ENCODE measurements at regions not wholly inside any gene's neighbourhood (a gene's known extent, or its start where the extent isn't known, plus 50 kb on each side); places are given as distances from the start of the nearest gene placed in this dataset.
"Not testable (repeated sequence)": the region's sequence is repeated elsewhere in the genome, so short reads cannot be mapped to it uniquely, and the experiment has no call there.

DNA sequence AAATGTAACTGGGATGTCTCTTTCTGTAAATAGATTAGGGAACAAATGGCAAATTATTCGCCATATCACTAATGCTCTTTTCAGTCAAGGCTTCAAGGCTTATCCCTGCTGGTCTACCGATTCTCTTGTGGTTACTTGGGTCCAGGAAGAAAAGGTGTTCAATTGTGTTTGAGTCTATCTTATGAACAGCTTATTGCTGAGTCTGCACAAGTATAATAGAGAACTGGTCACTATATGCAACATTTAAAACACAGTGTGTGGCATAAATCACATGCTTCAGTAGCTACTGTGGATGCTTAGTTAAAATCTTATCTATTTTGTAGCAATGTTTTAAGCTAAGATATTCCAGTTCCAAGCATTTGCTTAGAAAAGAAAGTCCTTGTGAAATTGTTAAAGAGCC, 274.2 kb upstream of the FAM174A start:
- DNase-seq, result no peak
- ATAC-seq, result no peak
- intact Hi-C loops (cut with micrococcal nuclease), result no loop called here

DNA sequence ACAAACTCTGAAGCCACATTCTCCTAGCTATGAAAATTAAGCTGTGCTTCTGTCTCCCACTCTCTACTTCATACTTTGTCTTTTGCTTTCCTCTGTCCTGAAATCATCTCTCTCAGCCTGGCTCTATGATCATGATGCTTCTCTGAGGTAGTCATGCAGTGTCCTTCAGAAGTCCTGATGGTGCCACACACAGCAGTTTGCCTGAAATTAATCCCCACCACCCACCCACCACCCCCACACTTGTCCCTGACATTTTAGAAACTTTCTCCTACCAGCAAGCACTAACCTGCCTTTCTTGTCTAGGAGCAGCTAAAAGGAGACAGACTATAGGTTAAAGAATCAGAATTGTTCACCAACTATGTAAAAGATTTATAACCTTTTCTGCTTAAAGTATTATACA, 282.2 kb upstream of the FAM174A start:
- intact Hi-C loops (cut with micrococcal nuclease), result no loop called here
- no peak for ATAC-seq

DNA sequence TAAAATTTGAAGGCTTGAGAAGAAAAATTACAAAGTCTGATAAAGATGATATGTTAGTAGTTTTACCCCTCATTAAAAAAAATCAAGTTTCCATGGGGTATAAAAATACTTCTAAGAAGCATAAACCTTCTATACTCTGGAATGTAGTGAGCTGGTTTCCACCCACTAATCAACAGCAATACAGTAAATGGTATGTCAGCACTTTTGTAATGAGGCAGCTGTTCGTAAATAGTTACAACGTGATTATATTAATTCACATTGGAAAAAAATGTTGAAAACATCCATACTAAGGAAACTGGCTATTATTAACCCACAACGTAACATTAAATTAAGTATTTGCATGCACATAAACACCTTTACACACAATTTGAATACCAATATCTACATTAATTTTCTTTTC, 283.1 kb upstream of the FAM174A start:
- DNase-seq, result no peak
- intact Hi-C loops (cut with micrococcal nuclease), result no loop called here
- no peak for ATAC-seq

More for the DNA sequence above, 282.2 kb upstream of the FAM174A start:
- DNase-seq, result no peak

DNA sequence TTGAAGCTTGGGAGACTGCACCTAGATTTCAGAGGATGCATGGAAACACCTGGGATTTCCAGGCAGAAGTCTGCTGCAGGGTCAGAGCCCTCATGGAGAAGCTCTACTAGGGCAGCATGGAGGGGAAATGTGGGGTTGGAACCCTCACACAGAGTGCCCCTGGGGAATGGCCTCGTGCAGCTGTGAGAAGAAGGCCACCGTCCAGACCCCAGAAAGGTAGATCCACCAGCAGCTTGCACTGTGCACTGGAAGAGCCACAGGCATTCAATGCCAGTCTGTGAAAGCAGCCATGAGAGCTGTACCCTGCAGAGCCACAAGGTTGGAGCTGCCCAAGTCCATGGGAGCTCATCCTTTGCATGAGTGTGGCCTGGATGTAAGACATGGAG, 285.3 kb upstream of the FAM174A start:
- ATAC-seq (no peak), DNase-seq (no peak)
- intact Hi-C loops (cut with micrococcal nuclease), result no loop called here

DNA sequence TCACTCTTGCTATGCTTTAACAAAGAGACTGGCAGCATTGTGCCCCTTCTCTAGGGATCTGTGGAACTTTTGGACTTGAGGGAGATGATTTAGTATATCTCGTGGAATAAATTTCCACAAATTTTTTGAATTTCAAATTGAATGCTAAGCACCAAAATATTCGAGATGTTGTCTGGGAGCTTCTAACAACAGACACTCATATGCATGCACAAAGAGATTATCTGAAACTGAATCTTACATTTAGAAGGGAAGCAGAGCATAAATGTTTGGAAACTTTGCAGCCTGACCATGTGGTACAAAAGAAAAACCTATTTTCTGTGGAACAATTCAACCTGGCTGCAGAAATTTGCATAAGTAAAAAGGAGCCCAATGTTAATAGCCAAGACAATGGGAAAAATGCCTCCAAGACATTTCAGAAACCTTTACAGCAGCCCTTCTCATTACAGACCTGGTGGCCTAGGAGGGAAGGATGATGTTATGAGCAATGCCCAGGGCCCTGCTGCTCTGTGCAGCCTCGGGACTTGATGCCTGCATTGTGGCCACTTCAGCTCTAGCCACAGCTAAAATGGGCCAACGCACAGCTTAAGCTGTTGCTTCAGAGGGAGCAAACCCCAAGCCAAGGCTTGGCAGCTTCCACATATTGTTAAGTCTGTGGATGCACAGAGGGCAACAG, 285.8 kb upstream of the FAM174A start:
- no peak for DNase-seq

DNA sequence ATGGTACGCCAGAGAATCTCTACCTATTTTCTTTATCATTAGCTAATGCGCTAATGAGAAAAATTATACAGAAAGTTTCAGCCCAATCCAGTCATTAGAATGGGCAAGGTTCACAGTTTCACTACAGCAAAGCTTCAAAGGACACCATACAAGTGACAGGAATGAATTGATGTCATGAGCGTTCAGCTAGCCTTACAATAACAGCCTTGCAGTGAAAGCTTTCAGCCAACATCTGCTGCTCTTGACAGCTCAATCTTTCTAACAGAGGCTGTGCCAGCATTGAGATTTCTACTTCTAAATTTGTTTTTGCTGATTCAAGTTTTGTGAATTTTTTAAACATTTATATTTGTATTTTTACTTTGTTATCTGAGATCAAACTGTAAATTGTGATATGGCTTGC, 302.4 kb upstream of the FAM174A start:
- DNase-seq (no peak), ATAC-seq (no peak)
- intact Hi-C loops (cut with micrococcal nuclease), result no loop called here

More for the DNA sequence above, 285.8 kb upstream of the FAM174A start:
- intact Hi-C loops (cut with micrococcal nuclease), result no loop called here
- no peak for ATAC-seq

DNA sequence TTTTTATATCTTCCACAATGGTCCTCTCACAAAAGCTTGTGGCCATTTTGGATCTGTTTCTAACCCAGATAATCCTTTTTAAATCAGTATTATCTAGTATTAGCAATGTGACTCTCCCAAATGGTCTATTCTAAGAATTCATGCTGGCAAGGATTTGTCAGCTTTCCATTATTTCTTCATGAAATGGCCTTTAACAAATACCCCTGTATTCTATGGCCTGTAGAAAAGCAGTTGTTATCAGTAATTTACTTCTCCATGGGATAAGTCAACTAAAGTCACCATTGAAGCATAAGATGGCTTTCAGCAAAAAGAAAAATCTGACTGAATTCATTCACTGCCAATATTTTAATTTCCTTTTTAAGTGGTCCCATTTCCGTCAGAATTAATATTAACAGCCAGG, 346.4 kb upstream of the FAM174A start:
- ATAC-seq, result no peak
- intact Hi-C loops (cut with micrococcal nuclease), result no loop called here
- DNase-seq, result no peak

DNA sequence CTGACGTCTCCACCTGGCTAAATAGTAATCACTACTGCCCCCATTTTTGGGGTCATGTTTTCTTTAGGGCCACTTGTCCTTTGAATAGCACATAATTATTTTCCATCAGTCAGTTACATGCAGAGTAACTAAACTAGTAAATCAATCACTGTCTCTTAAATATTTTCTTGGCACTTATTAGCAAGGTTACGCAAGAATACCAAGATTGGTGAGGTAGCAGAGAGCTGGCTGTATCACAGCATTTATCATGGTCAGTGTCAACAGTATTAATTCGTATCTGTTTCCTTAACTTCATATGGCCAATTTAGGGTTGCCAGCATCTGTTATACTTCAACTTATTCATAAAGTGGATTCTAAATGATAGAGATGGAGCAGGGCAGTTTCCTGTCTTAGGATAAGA, 346.8 kb upstream of the FAM174A start:
- intact Hi-C loops (cut with micrococcal nuclease), result no loop called here
- ATAC-seq (no peak), DNase-seq (no peak)

DNA sequence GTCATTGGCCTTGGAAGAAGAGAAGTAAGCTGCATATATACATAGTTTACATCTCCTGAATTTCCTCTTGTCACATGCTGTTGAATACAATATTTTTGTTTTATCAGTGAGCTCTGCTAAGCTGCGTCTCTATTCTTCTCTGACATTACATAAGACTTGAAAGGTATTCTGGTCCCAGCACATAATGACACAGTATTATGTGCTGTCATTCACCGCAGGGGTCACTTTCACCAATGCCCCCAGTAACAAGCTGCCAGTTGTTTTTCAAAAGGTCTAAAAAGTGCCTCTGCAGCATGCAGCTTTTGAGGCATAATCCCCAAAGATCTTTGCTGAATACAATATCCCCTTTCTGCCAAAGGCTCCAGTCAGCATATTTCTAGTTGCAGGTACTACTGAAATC, 349.0 kb upstream of the FAM174A start:
- intact Hi-C loops (cut with micrococcal nuclease), result no loop called here
- DNase-seq, result no peak
- ATAC-seq, result no peak

DNA sequence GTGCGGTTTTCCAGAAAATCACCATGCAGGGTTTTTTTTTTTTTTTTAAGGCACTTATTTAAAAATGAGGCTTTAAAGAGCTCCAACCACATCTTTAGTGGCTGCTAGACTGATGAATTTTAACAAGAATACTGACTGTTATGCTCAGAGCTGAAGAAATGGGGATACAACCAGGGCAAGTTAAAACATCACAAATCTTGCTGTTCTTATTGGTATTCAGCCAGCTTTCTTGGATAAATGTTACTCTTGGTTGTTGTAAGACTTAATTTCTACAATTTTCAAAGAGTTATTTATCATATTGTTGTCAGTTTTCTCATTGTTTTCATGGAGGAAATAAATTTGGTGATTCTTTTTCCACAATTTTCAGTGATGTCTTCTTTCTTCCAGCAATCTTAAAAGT, 352.8 kb upstream of the FAM174A start:
- DNase-seq (no peak), ATAC-seq (no peak)
- intact Hi-C loops (cut with micrococcal nuclease), result no loop called here

DNA sequence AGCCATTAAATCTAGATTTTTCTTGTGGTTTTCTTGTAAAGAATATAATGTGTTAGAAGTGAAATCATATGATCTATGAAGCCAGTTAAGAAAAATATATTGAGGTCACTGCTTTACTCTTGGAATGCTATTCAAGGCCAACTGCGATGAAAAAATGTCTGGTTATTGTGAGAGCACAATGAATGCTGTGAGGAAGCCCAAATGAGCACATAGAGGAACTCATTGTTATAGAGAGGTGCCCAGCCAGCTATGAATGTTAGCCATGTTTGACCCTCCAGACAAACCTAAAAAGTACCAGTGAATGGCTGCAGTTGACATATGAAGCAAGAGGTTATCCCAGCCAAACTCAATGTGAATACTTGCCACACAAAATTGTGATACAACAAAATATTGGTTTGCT, 359.8 kb upstream of the FAM174A start:
- ATAC-seq, result no peak
- intact Hi-C loops (cut with micrococcal nuclease), result no loop called here
- no peak for DNase-seq

DNA sequence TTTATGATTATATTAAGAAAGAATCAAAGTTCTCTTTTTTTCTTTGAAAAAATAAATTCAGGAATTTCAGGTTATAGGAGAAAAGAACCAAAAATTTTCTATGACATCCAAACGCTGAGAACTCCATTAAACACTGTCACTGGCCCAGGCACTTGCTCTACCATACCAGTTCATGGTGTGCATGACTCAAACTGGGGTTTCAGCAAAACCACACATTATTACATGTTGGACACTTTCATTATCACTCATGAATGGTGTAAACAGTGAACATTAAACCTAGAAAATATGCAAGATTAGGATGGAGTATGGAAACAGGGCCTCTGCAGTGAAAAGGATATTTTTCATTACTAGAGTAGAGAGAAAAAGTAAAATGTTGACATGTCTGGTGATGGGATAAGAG, 369.9 kb upstream of the FAM174A start:
- ATAC-seq (no peak), DNase-seq (no peak)
- intact Hi-C loops (cut with micrococcal nuclease), result no loop called here

DNA sequence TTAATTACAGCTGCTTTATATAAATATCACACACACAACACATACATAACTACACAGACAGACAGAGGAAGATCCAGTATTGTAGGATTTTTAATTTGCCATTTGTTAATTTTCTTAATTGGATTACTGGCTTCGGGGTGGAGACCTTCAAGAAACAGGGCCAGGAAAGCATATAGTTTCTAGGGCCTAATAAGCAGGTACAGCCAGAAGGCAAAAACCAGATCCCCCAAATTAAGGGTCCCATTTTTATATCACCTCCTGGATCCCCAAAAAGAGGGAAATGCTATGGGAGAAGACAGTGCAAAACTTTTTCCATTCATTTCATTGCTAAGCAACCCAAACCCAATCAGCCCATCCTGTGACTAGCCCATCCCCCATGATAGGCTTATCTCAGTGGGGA, 373.3 kb upstream of the FAM174A start:
- intact Hi-C loops (cut with micrococcal nuclease), result no loop called here
- no peak for DNase-seq
- no peak for ATAC-seq

DNA sequence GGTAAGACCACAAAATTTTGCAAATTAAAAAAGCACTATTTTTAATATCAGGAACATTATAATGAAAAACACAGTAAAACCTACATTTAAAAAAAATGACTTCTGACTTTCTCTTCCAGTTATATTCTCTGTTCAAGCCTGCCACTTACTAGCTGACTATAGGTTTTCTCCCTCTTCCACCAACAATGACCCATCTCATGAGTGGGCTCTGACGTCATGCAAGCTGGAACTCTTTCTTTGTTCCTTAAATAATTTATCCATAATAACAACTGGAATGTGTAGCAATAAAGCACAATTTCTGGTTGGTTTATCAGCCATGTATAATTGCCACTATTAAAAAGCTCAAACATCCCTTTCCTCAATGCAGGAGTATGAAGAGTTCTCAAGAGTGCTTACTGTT, 378.1 kb upstream of the FAM174A start:
- DNase-seq (no peak), ATAC-seq (no peak)
- intact Hi-C loops (cut with micrococcal nuclease), result no loop called here

DNA sequence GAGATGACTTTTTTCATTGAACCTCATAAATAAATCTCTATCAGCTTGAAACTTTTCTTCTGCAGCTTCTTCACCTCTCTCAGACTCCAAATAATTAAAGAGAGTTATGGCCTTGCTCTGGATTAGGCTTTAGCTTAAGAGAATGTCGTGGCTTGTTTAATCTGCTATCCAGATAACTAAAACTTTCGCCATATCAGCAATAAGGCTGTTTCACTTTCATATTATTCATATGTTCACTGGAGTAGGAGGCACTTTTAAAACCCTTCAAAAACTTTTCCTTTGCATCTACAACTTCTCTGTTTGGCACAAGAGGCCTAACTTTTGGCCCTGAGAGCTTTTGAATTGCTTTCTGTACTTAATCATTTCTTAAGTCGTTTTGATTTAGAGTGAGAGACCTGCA, 386.9 kb upstream of the FAM174A start:
- no peak for ATAC-seq
- no peak for DNase-seq
- intact Hi-C loops (cut with micrococcal nuclease), result no loop called here

DNA sequence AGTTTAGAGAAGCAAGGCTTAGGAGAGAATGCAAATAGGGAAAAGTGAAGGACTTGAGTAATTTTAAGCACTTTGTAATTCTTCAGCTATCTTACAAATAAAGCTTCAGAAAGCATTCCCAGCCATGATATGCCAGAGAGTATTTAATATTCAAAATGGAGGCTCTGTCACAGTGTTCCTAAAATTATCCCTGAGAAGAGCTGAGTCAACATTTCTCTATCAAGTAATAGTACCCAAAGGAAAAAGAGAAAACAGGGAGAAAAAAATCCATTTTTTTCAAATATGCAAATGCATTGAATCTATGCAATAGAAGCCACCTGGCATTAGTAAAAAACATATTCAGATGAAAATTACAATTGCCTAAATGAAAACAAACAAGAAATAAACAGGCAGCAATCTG, 392.6 kb upstream of the FAM174A start:
- intact Hi-C loops (cut with micrococcal nuclease), result no loop called here
- DNase-seq (no peak), ATAC-seq (no peak)

DNA sequence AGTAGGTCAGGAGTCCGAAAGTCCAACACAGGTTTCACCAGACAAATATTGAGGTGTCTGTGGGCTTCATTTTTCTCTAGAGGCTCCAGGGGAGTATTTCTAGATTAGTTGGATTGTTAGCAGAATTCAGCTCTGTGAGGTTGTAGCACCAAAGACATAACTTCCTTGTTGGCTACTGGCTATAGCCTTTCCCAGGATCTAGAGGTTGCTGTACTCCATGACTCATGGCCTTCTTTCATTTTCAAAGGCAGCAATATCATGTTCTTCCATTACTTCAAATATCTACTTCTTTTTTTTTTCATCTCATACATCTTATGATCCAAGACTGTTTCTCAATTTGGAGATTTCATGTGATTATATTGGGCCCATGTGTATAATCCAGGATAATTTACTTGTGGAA, 404.0 kb upstream of the FAM174A start:
- DNase-seq (no peak), ATAC-seq (no peak)
- intact Hi-C loops (cut with micrococcal nuclease), result no loop called here

DNA sequence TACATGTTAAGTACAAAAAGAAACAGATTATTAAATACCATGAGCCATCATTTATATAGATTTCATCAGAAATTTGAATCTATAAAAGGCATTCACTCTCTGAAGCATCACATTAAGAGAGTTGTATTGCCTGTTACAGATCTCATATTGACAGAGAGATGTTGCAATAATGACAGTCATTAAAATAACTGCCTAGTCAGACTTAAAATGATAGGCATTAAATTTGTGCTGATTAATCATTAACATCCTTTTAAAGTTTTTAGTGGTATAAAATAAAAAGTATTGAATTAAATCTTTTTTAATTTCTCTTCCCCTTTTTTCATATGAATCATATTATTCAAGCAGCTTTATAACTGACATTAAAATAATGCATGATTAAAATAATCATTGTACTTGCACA, 404.9 kb upstream of the FAM174A start:
- DNase-seq, result no peak
- no peak for ATAC-seq
- intact Hi-C loops (cut with micrococcal nuclease), result no loop called here

DNA sequence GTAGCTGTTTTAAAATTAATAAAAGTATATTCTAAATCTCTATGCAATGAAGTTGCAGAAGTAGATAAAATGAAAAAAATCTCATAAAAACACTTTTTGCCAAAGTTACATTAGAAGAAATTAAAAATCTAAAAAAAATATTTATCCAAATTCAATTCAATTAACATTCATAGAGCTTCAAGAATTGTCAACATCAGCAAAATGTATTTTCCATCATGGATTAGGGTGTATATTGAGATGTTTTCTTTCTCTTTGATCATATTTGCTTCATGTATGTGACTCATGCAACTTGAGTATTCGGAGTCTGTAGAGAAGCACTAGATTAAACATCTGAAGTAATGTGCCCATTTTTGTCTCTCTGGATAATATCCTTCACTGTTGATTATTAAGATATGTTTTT, 415.3 kb upstream of the FAM174A start:
- DNase-seq, result no peak
- no peak for ATAC-seq
- intact Hi-C loops (cut with micrococcal nuclease), result no loop called here

DNA sequence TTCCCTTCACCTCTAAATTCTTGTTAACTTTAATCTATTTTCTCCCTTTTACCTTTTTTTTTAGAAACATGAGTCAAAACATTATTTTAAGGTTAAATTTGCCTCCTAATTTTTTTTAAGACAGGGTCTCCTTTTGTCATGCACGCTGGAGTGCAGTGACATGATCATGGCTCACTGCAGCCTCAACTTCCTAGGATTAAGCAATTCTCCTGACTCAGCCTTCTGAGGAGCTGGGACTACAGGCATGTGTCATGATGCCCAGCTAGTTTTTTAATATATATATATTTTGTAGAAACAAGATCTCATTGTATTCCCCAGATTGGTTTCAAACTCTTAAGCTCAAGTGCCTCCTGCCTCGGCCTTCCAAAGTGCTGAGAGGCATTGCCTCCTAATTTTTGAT, 424.7 kb upstream of the FAM174A start:
- no peak for DNase-seq

DNA sequence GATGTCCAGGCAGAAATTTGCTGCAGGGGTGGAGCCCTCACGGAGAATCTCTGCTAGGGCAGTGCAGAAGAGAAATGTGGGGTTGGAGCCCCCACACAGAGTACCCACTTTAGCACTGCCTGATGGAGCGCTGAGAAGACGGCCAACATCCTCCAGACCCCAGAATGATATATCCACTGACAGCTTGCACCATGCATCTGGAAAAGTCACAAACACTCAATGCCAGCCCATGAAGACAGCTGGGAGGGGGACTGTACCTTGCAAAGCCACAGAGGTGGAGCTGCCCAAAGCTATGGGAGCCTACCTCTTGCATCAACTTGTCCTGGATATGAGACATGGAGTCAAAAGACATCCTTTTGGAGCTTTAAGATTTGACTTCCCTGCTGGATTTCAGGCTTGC, 426.3 kb upstream of the FAM174A start:
- intact Hi-C loops (cut with micrococcal nuclease), result no loop called here
- DNase-seq, result no peak

More for the DNA sequence above, 424.7 kb upstream of the FAM174A start:
- ATAC-seq, result no peak
- intact Hi-C loops (cut with micrococcal nuclease), result no loop called here

DNA sequence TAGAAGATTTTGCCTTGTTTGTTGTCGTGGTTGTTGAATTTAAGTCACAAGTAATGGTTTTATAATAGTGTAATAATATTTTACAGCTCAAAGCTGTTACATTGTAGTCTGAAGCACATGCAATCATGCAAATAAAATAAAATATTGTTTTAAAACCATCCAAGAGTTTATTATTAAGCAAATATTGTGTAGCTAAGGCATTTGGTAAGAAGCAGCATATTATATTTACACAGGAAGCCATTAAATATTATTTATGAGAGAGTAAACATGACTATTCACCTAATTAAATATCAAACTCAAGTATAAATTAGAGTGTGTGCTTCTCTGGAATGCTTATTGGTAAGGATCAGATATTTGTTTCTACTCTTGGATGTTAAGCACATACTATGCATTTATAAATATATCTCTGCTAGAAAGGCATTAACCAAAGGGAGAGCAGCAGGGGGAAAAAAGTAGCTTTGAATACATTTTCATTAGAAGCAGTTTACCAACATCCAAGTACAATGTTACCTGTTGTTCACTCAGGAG, 431.5 kb upstream of the FAM174A start:
- DNase-seq; ATAC-seq; intact Hi-C loops (cut with micrococcal nuclease): not testable (repeated sequence)

More for the DNA sequence above, 426.3 kb upstream of the FAM174A start:
- no peak for ATAC-seq

All from left ventricle myocardium superior (tissue), 1 donor.